ENCODE measurements at regions not wholly inside any gene's neighbourhood (a gene's known extent, or its start where the extent isn't known, plus 50 kb on each side); places are given as distances from the start of the nearest gene placed in this dataset.

GRCh38 chr5:124463851-124464250, 282.6 kb downstream of the ZNF608 start:
- DNase-seq (ENCODE audit: low spot score): no peak

GRCh38 chr5:124462751-124463150, 283.7 kb downstream of the ZNF608 start:
- DNase-seq (ENCODE audit: low spot score): no peak

GRCh38 chr5:124461941-124462340, 284.5 kb downstream of the ZNF608 start:
- no peak for DNase-seq (ENCODE audit: low spot score)

GRCh38 chr5:124461157-124461556, 285.3 kb downstream of the ZNF608 start:
- no peak for DNase-seq (ENCODE audit: low spot score)

GRCh38 chr5:124460642-124461041, 285.8 kb downstream of the ZNF608 start:
- no peak for DNase-seq (ENCODE audit: low spot score)

- no peak for DNase-seq (ENCODE audit: low spot score)
Observed at GRCh38 chr5:124459984-124460383, 286.5 kb downstream of the ZNF608 start.

- no peak for DNase-seq (ENCODE audit: low spot score)
Observed at GRCh38 chr5:124457901-124458300, 288.5 kb downstream of the ZNF608 start.

GRCh38 chr5:124457101-124457500, 289.3 kb downstream of the ZNF608 start:
- DNase-seq (ENCODE audit: low spot score): no peak

- no peak for DNase-seq (ENCODE audit: low spot score)
Observed at GRCh38 chr5:124456249-124456648, 290.2 kb downstream of the ZNF608 start.

GRCh38 chr5:124454081-124454480, 292.4 kb downstream of the ZNF608 start:
- no peak for DNase-seq (ENCODE audit: low spot score)

GRCh38 chr5:124453221-124454051, 293.0 kb downstream of the ZNF608 start:
- no peak for DNase-seq (ENCODE audit: low spot score)

- no peak for DNase-seq (ENCODE audit: low spot score)
Observed at GRCh38 chr5:124452412-124452811, 294.0 kb downstream of the ZNF608 start.

GRCh38 chr5:124451721-124452383, 294.6 kb downstream of the ZNF608 start:
- DNase-seq (ENCODE audit: low spot score): no peak

- DNase-seq (ENCODE audit: low spot score): no peak
Observed at GRCh38 chr5:124446120-124446519, 300.3 kb downstream of the ZNF608 start.

- DNase-seq (ENCODE audit: low spot score): no peak
Observed at GRCh38 chr5:124445070-124445619, 301.3 kb downstream of the ZNF608 start.

GRCh38 chr5:124444147-124444775, 302.2 kb downstream of the ZNF608 start:
- no peak for DNase-seq (ENCODE audit: low spot score)

- DNase-seq (ENCODE audit: low spot score): no peak
Observed at GRCh38 chr5:124440471-124440870, 306.0 kb downstream of the ZNF608 start.

GRCh38 chr5:124439609-124440008, 306.8 kb downstream of the ZNF608 start:
- no peak for DNase-seq (ENCODE audit: low spot score)

GRCh38 chr5:124438903-124439281, 307.5 kb downstream of the ZNF608 start:
- DNase-seq (ENCODE audit: low spot score): no peak

- no peak for DNase-seq (ENCODE audit: low spot score)
Observed at GRCh38 chr5:124438026-124438902, 308.2 kb downstream of the ZNF608 start.

- no peak for DNase-seq (ENCODE audit: low spot score)
Observed at GRCh38 chr5:124436294-124436693, 310.1 kb downstream of the ZNF608 start.

GRCh38 chr5:124433170-124433569, 313.3 kb downstream of the ZNF608 start:
- DNase-seq (ENCODE audit: low spot score): no peak
